GM18519 (cell line): ENCODE measurements at regions not wholly inside any gene's neighbourhood (a gene's known extent, or its start where the extent isn't known, plus 50 kb on each side); places are given as distances from the start of the nearest gene placed in this dataset.
"Not testable (repeated sequence)": the region's sequence is repeated elsewhere in the genome, so short reads cannot be mapped to it uniquely, and the experiment has no call there.

Experiments
- ATAC-seq: cut with Tn5 transposase; IDR thresholded peaks from one replicate; pipeline ENCODE4 v1.9.1; 2021; ENCODE audit warnings: mild to moderate bottlenecking, moderate library complexity; ENCODE audit not compliant: unreplicated experiment, low FRiP score

- no peak for ATAC-seq
Observed at GRCh38 chr6:106885679-106886078, 88.8 kb downstream of the CD24 start.

GRCh38 chr6:106884576-106884975 lies 90.0 kb downstream of the CD24 start:
- no peak for ATAC-seq

- ATAC-seq = no peak
Observed at GRCh38 chr6:106883808-106884262, 90.7 kb downstream of the CD24 start.

- ATAC-seq = no peak
Observed at GRCh38 chr6:106882601-106883518, 91.7 kb downstream of the CD24 start.

GRCh38 chr6:106882138-106882537 lies 92.4 kb downstream of the CD24 start:
- no peak for ATAC-seq

- no peak for ATAC-seq
Observed at GRCh38 chr6:106880952-106881351, 93.6 kb downstream of the CD24 start.

- no peak for ATAC-seq
Observed at GRCh38 chr6:106875782-106876321, 98.7 kb downstream of the CD24 start.

- no peak for ATAC-seq
Observed at GRCh38 chr6:106874481-106874880, 100.0 kb downstream of the CD24 start.

- no peak for ATAC-seq
Observed at GRCh38 chr6:106872049-106872448, 102.5 kb downstream of the CD24 start.

- no peak for ATAC-seq
Observed at GRCh38 chr6:106870824-106871717, 103.5 kb downstream of the CD24 start.

GRCh38 chr6:106870069-106870468 lies 104.5 kb downstream of the CD24 start:
- ATAC-seq = no peak

- no peak for ATAC-seq
Observed at GRCh38 chr6:106869203-106869602, 105.3 kb downstream of the CD24 start.

GRCh38 chr6:106866875-106867658 lies 107.5 kb downstream of the CD24 start:
- no peak for ATAC-seq

- ATAC-seq = no peak
Observed at GRCh38 chr6:106862858-106863257, 111.7 kb downstream of the CD24 start.

GRCh38 chr6:106860940-106861339 lies 113.6 kb downstream of the CD24 start:
- no peak for ATAC-seq

- no peak for ATAC-seq
Observed at GRCh38 chr6:106858653-106859092, 115.9 kb downstream of the CD24 start.

- ATAC-seq = no peak
Observed at GRCh38 chr6:106857771-106858652, 116.5 kb downstream of the CD24 start.

- ATAC-seq = not testable (repeated sequence)
Observed at GRCh38 chr6:106857310-106857709, 117.2 kb downstream of the CD24 start.

GRCh38 chr6:106856227-106856874 lies 118.2 kb downstream of the CD24 start:
- ATAC-seq = no peak
